PC-9 (cell line): ENCODE measurements at regions not wholly inside any gene's neighbourhood (a gene's known extent, or its start where the extent isn't known, plus 50 kb on each side); places are given as distances from the start of the nearest gene placed in this dataset.

Experiments used
- BruUV-seq: library from RNA; stranded (reverse); fragments of 400-500 nt; replicated peaks from 2 replicates; lab custom pipeline; 2021; lab: Mats Ljungman, UMichigan
- CTCF ChIA-PET: fragments of 300-600 bp; sonication (Branson Sonifier 250); formaldehyde crosslinking; loops from one replicate; lab custom pipeline; 2022; ENCODE audit warnings: antibody characterized with exemption; lab: Charles Lee
- POLR2A ChIA-PET: fragments of 300-600 bp; sonication (Branson Sonifier 250); formaldehyde crosslinking; loops from one replicate; lab custom pipeline; 2022; ENCODE audit warnings: antibody characterized with exemption; ENCODE audit not compliant: unreplicated experiment; lab: Charles Lee
- DNase-seq, 2 experiments: peaks; one replicate each; pipeline versions ENCODE4 v3.0.0 to v3.0.0-alpha.2; 2015 to 2022; ENCODE audit warnings: mixed read lengths in 1 of 2
- H2AFZ ChIP-seq: fragments of 200-600 bp; sonication (generic); 2 replicates; pipeline ENCODE4 v1.8.1; 2017; ENCODE audit warnings: antibody characterized with exemption
- H3F3A ChIP-seq: fragments of 200-600 bp; sonication (generic); 2 replicates; pipeline ENCODE4 v1.8.1; 2017; ENCODE audit warnings: antibody characterized with exemption, mild to moderate bottlenecking, low read depth; ENCODE audit not compliant: insufficient read depth
- H3K27ac ChIP-seq: fragments of 200-600 bp; sonication (generic); 2 replicates; pipeline ENCODE4 v1.6.1; 2016; ENCODE audit warnings: mixed run types
- H3K27me3 ChIP-seq: fragments of 200-600 bp; sonication (generic); 2 replicates; pipeline ENCODE4 v1.6.1; 2016; ENCODE audit warnings: low read depth, mixed run types; ENCODE audit not compliant: insufficient read depth
- H3K36me3 ChIP-seq: fragments of 200-600 bp; sonication (generic); 2 replicates; pipeline ENCODE4 v1.6.1; 2016; ENCODE audit warnings: low read depth, mixed run types
- H3K4me1 ChIP-seq: fragments of 200-600 bp; sonication (generic); replicated peaks from 2 replicates; pipeline ENCODE4 v1.6.1; 2016; ENCODE audit warnings: mixed run types; ENCODE audit not compliant: insufficient read depth
- H3K4me2 ChIP-seq: fragments of 200-600 bp; sonication (generic); 2 replicates; pipeline ENCODE4 v1.6.1; 2017; ENCODE audit warnings: mixed run types
- H3K4me3 ChIP-seq: fragments of 200-600 bp; sonication (generic); 2 replicates; pipeline ENCODE4 v1.6.1; 2016; ENCODE audit warnings: mixed run types
- H3K79me2 ChIP-seq: fragments of 200-600 bp; sonication (generic); 2 replicates; pipeline ENCODE4 v1.6.1; 2017; ENCODE audit warnings: low read depth, mixed run types
- H3K9me2 ChIP-seq: fragments of 200-600 bp; sonication (generic); 2 replicates; pipeline ENCODE4 v1.8.1; 2017; ENCODE audit warnings: mild to moderate bottlenecking; ENCODE audit not compliant: insufficient read depth
- H3K9me3 ChIP-seq: fragments of 200-600 bp; sonication (generic); 2 replicates; pipeline ENCODE4 v1.8.1; 2016; ENCODE audit warnings: low read depth; ENCODE audit not compliant: insufficient read depth
- H4K20me1 ChIP-seq: fragments of 200-600 bp; sonication (generic); 2 replicates; pipeline ENCODE4 v1.8.1; 2017; ENCODE audit not compliant: insufficient read depth
- CTCF ChIP-seq: fragments of 200-600 bp; sonication (generic); conservative IDR thresholded peaks from 2 replicates; pipeline ENCODE4 v1.6.1; 2017; ENCODE audit warnings: mixed run types, antibody characterized with exemption, mild to moderate bottlenecking, moderate library complexity
- EZH2 ChIP-seq: fragments of 200-600 bp; sonication (generic); IDR thresholded peaks from 2 replicates; pipeline ENCODE4 v1.8.0; 2017; ENCODE audit warnings: antibody characterized with exemption, low read depth
- intact Hi-C: fragments of 100-400 bp; cut with micrococcal nuclease; formaldehyde crosslinking; loops from one replicate; pipeline ENCODE4 v1.10.0; 2022; ENCODE audit not compliant: unreplicated experiment

DNA sequence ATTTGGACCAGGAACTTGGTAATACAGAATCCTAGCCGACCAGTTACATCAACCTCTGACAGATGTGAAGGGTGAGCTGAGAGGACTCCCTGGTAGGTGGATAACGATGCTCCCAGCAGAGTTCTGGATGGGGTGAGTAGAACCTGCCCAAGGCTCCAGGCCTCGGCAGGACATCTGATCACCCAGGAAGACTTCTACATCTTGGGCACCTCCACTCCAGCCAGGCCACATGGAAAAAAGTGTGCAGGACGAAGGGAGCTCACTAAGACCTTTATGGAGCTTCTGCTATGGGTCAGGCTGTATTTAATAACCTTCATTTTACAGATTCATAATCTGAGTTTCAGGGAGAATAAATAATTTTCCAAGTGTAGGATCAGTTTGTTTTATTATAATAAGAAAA lies 1028.7 kb downstream of the BCL11B start:
- no peaks in the 10 kb centered on the region for H3K4me1 ChIP-seq
- intact Hi-C loops = no loop called here
- ChIA-PET POLR2A (no interaction called here), CTCF (no interaction called here)
- H3K4me2 ChIP-seq = no peak overlapping the region
- no peaks in the 10 kb centered on the region for H3K9me2 ChIP-seq
- no peaks in the 10 kb centered on the region; the same call in 1 of the 2 replicates for H4K20me1 ChIP-seq
- no peaks in the 10 kb centered on the region for H3K9me3 ChIP-seq
- no peak for DNase-seq
- H3K79me2 ChIP-seq = no peaks in the 10 kb centered on the region
- no peak overlapping the region for H3K4me3 ChIP-seq
- H3F3A ChIP-seq = no peaks in the 10 kb centered on the region
- BruUV-seq = no TSS peak
- no peak overlapping the region for H3K27ac ChIP-seq
- H3K27me3 ChIP-seq = peaks cover 8% of the 10 kb centered on the region; the same call in 1 of the 2 replicates
- no peak for TF ChIP-seq EZH2
- no peak for TF ChIP-seq CTCF
- no peaks in the 10 kb centered on the region for H3K36me3 ChIP-seq
- H2AFZ ChIP-seq = no peak overlapping the region

GRCh38 chr14:98244162-98244948 lies 1027.6 kb downstream of the BCL11B start:
- CTCF ChIA-PET = no interaction called here
- POLR2A ChIA-PET = no interaction called here
- no peak for TF ChIP-seq CTCF
- no peak for TF ChIP-seq EZH2
- no peaks in the 10 kb centered on the region for H3F3A ChIP-seq
- H3K27ac ChIP-seq = no peak overlapping the region
- no peaks in the 10 kb centered on the region for H3K9me3 ChIP-seq
- DNase-seq = no peak
- H3K27me3 ChIP-seq = peaks cover 8% of the 10 kb centered on the region; the same call in 1 of the 2 replicates
- H3K79me2 ChIP-seq = no peaks in the 10 kb centered on the region
- no peaks in the 10 kb centered on the region; the same call in 1 of the 2 replicates for H4K20me1 ChIP-seq
- H3K4me2 ChIP-seq = no peak overlapping the region
- intact Hi-C loops = no loop called here
- H3K36me3 ChIP-seq = no peaks in the 10 kb centered on the region
- BruUV-seq = no TSS peak
- no peak overlapping the region for H3K4me3 ChIP-seq
- H3K4me1 ChIP-seq = no peaks in the 10 kb centered on the region
- no peaks in the 10 kb centered on the region for H3K9me2 ChIP-seq
- no peak overlapping the region for H2AFZ ChIP-seq

GRCh38 chr14:98244966-98245569 lies 1026.9 kb downstream of the BCL11B start:
- Histone ChIP-seq H3K27ac (no peak overlapping the region), H3K4me1 (no peaks in the 10 kb centered on the region), H3K9me3 (no peaks in the 10 kb centered on the region), H2AFZ (no peak overlapping the region), H3K27me3 (peaks cover 8% of the 10 kb centered on the region; the same call in 1 of the 2 replicates), H4K20me1 (no peaks in the 10 kb centered on the region; the same call in 1 of the 2 replicates), H3F3A (no peaks in the 10 kb centered on the region), H3K4me2 (no peak overlapping the region), H3K4me3 (no peak overlapping the region), H3K9me2 (no peaks in the 10 kb centered on the region), H3K36me3 (no peaks in the 10 kb centered on the region), H3K79me2 (no peaks in the 10 kb centered on the region)
- CTCF ChIA-PET = no interaction called here
- TF ChIP-seq EZH2 (no peak), CTCF (no peak)
- intact Hi-C loops = no loop called here
- BruUV-seq = no TSS peak
- no peak for DNase-seq
- POLR2A ChIA-PET = no interaction called here
